ENCODE measurements at regions not wholly inside any gene's neighbourhood (a gene's known extent, or its start where the extent isn't known, plus 50 kb on each side); places are given as distances from the start of the nearest gene placed in this dataset.

DNA sequence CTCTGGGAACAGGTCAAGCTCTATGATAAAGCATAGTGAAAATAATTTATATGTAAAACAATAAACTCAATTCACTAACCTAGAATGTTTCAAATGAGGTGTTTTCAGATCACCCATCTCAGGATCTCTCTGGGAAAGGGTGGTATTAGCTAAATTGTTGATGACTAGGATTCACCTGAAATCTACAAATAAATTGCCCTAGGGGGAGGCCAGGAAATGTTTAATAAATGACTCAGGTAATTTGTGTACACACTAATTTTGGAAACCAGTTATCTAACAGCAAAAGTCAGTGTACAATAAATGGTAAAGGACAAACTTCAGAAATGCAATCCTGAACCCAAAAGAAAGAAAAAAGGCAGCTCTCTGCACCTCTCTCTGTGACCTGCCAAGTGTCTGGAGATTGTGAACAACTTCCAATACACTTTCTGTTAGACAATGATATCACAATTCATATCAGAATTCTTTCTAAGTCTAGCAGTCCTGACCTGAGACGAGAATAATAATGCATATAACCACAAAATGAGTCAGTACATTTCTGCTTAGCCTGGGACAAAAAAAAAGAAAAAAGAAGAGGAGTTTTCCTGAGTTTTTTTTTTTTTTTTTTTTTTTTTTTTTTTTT, 760.0 kb downstream of the EPHA4 start:
- TF ChIP-seq TSHZ1 (CRISPR knock-in tag; IDR thresholded peaks at IDR 0.05) (no peak), SP1 (CRISPR knock-in tag; IDR thresholded peaks at IDR 0.05) (no peak)

Measured in K562 (cell line).